ENCODE measurements at regions not wholly inside any gene's neighbourhood (a gene's known extent, or its start where the extent isn't known, plus 50 kb on each side); places are given as distances from the start of the nearest gene placed in this dataset.

GRCh38 chr16:5850632-5851392, 753.2 kb upstream of the EEF2KMT start:
- DNase-seq (ENCODE audit: low read depth), result no peak

GRCh38 chr16:5845046-5845445, 747.5 kb upstream of the EEF2KMT start:
- no peak for DNase-seq (ENCODE audit: low read depth)

GRCh38 chr16:5841974-5842373, 744.4 kb upstream of the EEF2KMT start:
- DNase-seq (ENCODE audit: low read depth), result no peak

- DNase-seq (ENCODE audit: low read depth), result no peak
Observed at GRCh38 chr16:5838725-5839124, 741.1 kb upstream of the EEF2KMT start.

GRCh38 chr16:5838071-5838470, 740.5 kb upstream of the EEF2KMT start:
- DNase-seq (ENCODE audit: low read depth), result no peak

GRCh38 chr16:5837007-5837670, 739.5 kb upstream of the EEF2KMT start:
- no peak for DNase-seq (ENCODE audit: low read depth)

GRCh38 chr16:5835876-5836275, 738.3 kb upstream of the EEF2KMT start:
- DNase-seq (ENCODE audit: low read depth), result no peak

- no peak for DNase-seq (ENCODE audit: low read depth)
Observed at GRCh38 chr16:5826332-5826731, 728.7 kb upstream of the EEF2KMT start.

- no peak for DNase-seq (ENCODE audit: low read depth)
Observed at GRCh38 chr16:5820472-5820871, 722.9 kb upstream of the EEF2KMT start.

- no peak for DNase-seq (ENCODE audit: low read depth)
Observed at GRCh38 chr16:5815570-5816237, 718.1 kb upstream of the EEF2KMT start.

GRCh38 chr16:5801396-5801795, 703.8 kb upstream of the EEF2KMT start:
- no peak for DNase-seq (ENCODE audit: low read depth)

GRCh38 chr16:5793556-5793955, 696.0 kb upstream of the EEF2KMT start:
- DNase-seq (ENCODE audit: low read depth), result no peak

GRCh38 chr16:5791011-5791657, 693.5 kb upstream of the EEF2KMT start:
- no peak for DNase-seq (ENCODE audit: low read depth)

- DNase-seq (ENCODE audit: low read depth), result no peak
Observed at GRCh38 chr16:5790512-5790911, 692.9 kb upstream of the EEF2KMT start.

- no peak for DNase-seq (ENCODE audit: low read depth)
Observed at GRCh38 chr16:5789033-5789432, 691.4 kb upstream of the EEF2KMT start.

GRCh38 chr16:5781436-5781835, 683.8 kb upstream of the EEF2KMT start:
- DNase-seq (ENCODE audit: low read depth), result no peak

GRCh38 chr16:5776876-5777275, 679.3 kb upstream of the EEF2KMT start:
- no peak for DNase-seq (ENCODE audit: low read depth)

GRCh38 chr16:5775916-5776315, 678.3 kb upstream of the EEF2KMT start:
- no peak for DNase-seq (ENCODE audit: low read depth)

GRCh38 chr16:5770118-5770517, 672.5 kb upstream of the EEF2KMT start:
- no peak for DNase-seq (ENCODE audit: low read depth)

- DNase-seq (ENCODE audit: low read depth), result no peak
Observed at GRCh38 chr16:5769513-5769912, 671.9 kb upstream of the EEF2KMT start.

- no peak for DNase-seq (ENCODE audit: low read depth)
Observed at GRCh38 chr16:5768445-5768844, 670.9 kb upstream of the EEF2KMT start.

- DNase-seq (ENCODE audit: low read depth), result no peak
Observed at GRCh38 chr16:5763176-5763575, 665.6 kb upstream of the EEF2KMT start.

GRCh38 chr16:5762362-5762761, 664.8 kb upstream of the EEF2KMT start:
- DNase-seq (ENCODE audit: low read depth), result no peak
